DND-41 (cell line): ENCODE measurements at regions not wholly inside any gene's neighbourhood (a gene's known extent, or its start where the extent isn't known, plus 50 kb on each side); places are given as distances from the start of the nearest gene placed in this dataset.

Experiments
- ATAC-seq: fragments of 200-7000 bp; cut with Tn5 transposase; 3 replicates; pipeline ENCODE4 v1.9.1; 2021; ENCODE audit warnings: low read depth; ENCODE audit not compliant: insufficient read depth
- DNase-seq: peaks from one replicate; pipeline ENCODE4 v3.0.0-alpha.2; 2020
- H2AFZ ChIP-seq: 2 replicates; pipeline ENCODE4 v1.6.0; 2012; ENCODE audit warnings: low read depth, low read length
- H3K27ac ChIP-seq: 2 replicates; pipeline ENCODE4 v1.5.1; 2012; ENCODE audit warnings: low read length, inconsistent platforms
- H3K27me3 ChIP-seq: fragments of 200-600 bp; sonication (generic); 2 replicates; pipeline ENCODE4 v1.6.0; 2012; ENCODE audit warnings: low read length, mild to moderate bottlenecking, inconsistent platforms; ENCODE audit not compliant: insufficient read depth, poor library complexity
- H3K36me3 ChIP-seq: 2 replicates; pipeline ENCODE4 v1.5.1; 2012; ENCODE audit warnings: low read length, inconsistent platforms; ENCODE audit not compliant: insufficient read depth
- H3K4me1 ChIP-seq: 2 replicates; pipeline ENCODE4 v1.5.1; 2012; ENCODE audit warnings: mild to moderate bottlenecking, low read length; ENCODE audit not compliant: insufficient read depth
- H3K4me2 ChIP-seq: 2 replicates; pipeline ENCODE4 v1.6.0; 2012; ENCODE audit warnings: mild to moderate bottlenecking, moderate library complexity, low read length, inconsistent platforms; ENCODE audit not compliant: insufficient read depth
- H3K4me3 ChIP-seq, 2 experiments: fragments of 200-600 bp in 1 of 2; shearing (Covaris generic) in 1 of 2; 2 replicates each; pipeline ENCODE4 v1.5.1; 2012 to 2016; ENCODE audit warnings: inconsistent platforms in 2 of 2, low read length in 2 of 2, mild to moderate bottlenecking in 2 of 2, low read depth in 1 of 2, moderate library complexity in 1 of 2
- H3K79me2 ChIP-seq: 2 replicates; pipeline ENCODE4 v1.6.0; 2012; ENCODE audit warnings: low read length, inconsistent platforms; ENCODE audit not compliant: insufficient read depth
- H3K9ac ChIP-seq: 2 replicates; pipeline ENCODE4 v1.6.0; 2012; ENCODE audit warnings: low read depth, mild to moderate bottlenecking, inconsistent platforms, low read length, moderate library complexity
- H3K9me3 ChIP-seq: 2 replicates; pipeline ENCODE4 v1.5.1; 2012; ENCODE audit warnings: low read length, moderate library complexity, mild to moderate bottlenecking, inconsistent platforms; ENCODE audit not compliant: insufficient read depth, severe bottlenecking
- H4K20me1 ChIP-seq: 2 replicates; pipeline ENCODE4 v1.6.0; 2012; ENCODE audit warnings: low read length; ENCODE audit not compliant: insufficient read depth
- CTCF ChIP-seq: IDR thresholded peaks from 2 replicates; pipeline ENCODE4 v1.5.1; 2012; ENCODE audit warnings: borderline replicate concordance, low read length, moderate library complexity, mild to moderate bottlenecking; ENCODE audit not compliant: poor library complexity, severe bottlenecking; ENCODE audit errors: extremely low read depth
- EZH2 ChIP-seq: IDR thresholded peaks from 3 replicates; pipeline ENCODE4 v1.6.1; 2012; ENCODE audit warnings: borderline replicate concordance, low read depth, mild to moderate bottlenecking, moderate library complexity, low read length, inconsistent platforms; ENCODE audit not compliant: severe bottlenecking

- Histone ChIP-seq H3K79me2 (no peaks in the 10 kb centered on the region), H4K20me1 (no peaks in the 10 kb centered on the region), H3K27ac (no peak overlapping the region), H3K4me2 (no peak overlapping the region), H2AFZ (no peak overlapping the region), H3K4me3 (no peak overlapping the region), H3K36me3 (no peaks in the 10 kb centered on the region), H3K9me3 (no peaks in the 10 kb centered on the region), H3K4me1 (no peaks in the 10 kb centered on the region), H3K27me3 (no peaks in the 10 kb centered on the region), H3K9ac (no peak overlapping the region)
- TF ChIP-seq EZH2 (no peak), CTCF (no peak)
- ATAC-seq (no peak), DNase-seq (no peak)
These were observed 75.3 kb upstream of the RXFP2 start for GRCh38 chr13:31663880-31664585.

GRCh38 chr13:31670831-31671617 is 68.3 kb upstream of the RXFP2 start:
- Histone ChIP-seq H2AFZ (no peak overlapping the region), H3K9ac (no peak overlapping the region), H4K20me1 (no peaks in the 10 kb centered on the region), H3K9me3 (no peaks in the 10 kb centered on the region), H3K27me3 (no peaks in the 10 kb centered on the region), H3K79me2 (no peaks in the 10 kb centered on the region), H3K36me3 (no peaks in the 10 kb centered on the region), H3K4me2 (no peak overlapping the region), H3K4me3 (no peak overlapping the region), H3K4me1 (no peaks in the 10 kb centered on the region), H3K27ac (no peak overlapping the region)
- TF ChIP-seq EZH2 (no peak), CTCF (no peak)
- DNase-seq (no peak), ATAC-seq (no peak)

GRCh38 chr13:31674051-31674450 is 65.3 kb upstream of the RXFP2 start:
- TF ChIP-seq EZH2, result no peak
- TF ChIP-seq CTCF, result no peak
- no peaks in the 10 kb centered on the region for H3K27me3 ChIP-seq
- H3K4me1 ChIP-seq, result no peaks in the 10 kb centered on the region
- H3K79me2 ChIP-seq, result no peaks in the 10 kb centered on the region
- H4K20me1 ChIP-seq, result no peaks in the 10 kb centered on the region
- no peak overlapping the region for H3K4me2 ChIP-seq
- H3K27ac ChIP-seq, result no peak overlapping the region
- no peaks in the 10 kb centered on the region for H3K9me3 ChIP-seq
- DNase-seq (no peak), ATAC-seq (no peak)
- H3K4me3 ChIP-seq, result no peak overlapping the region
- H3K36me3 ChIP-seq, result no peaks in the 10 kb centered on the region
- H3K9ac ChIP-seq, result no peak overlapping the region
- H2AFZ ChIP-seq, result no peak overlapping the region
